Osteoblast (primary cell): ENCODE measurements at regions not wholly inside any gene's neighbourhood (a gene's known extent, or its start where the extent isn't known, plus 50 kb on each side); places are given as distances from the start of the nearest gene placed in this dataset.
"Not testable (repeated sequence)": the region's sequence is repeated elsewhere in the genome, so short reads cannot be mapped to it uniquely, and the experiment has no call there.

ENCODE experiments used
- DNase-seq: peaks from one replicate; pipeline ENCODE4 v3.0.0; 2011; ENCODE audit warnings: low spot score, mixed read lengths; ENCODE audit not compliant: insufficient read length; ENCODE audit errors: missing footprints
- H2AFZ ChIP-seq: 2 replicates; pipeline ENCODE4 v1.6.0; 2011; ENCODE audit warnings: mild to moderate bottlenecking, low read length
- H3K27ac ChIP-seq: 2 replicates; pipeline ENCODE4 v1.5.1; 2011; ENCODE audit warnings: mild to moderate bottlenecking, low read depth, low read length, moderate library complexity
- H3K27me3 ChIP-seq: 2 replicates; pipeline ENCODE4 v1.6.0; 2012; ENCODE audit warnings: mild to moderate bottlenecking, control low read depth, inconsistent platforms, low read length, moderate library complexity; ENCODE audit not compliant: insufficient read depth
- H3K36me3 ChIP-seq: 2 replicates; pipeline ENCODE4 v1.5.1; 2011; ENCODE audit warnings: mild to moderate bottlenecking, low read length, control low read depth, moderate library complexity; ENCODE audit not compliant: insufficient read depth
- H3K4me1 ChIP-seq: 2 replicates; pipeline ENCODE4 v1.5.1; 2011; ENCODE audit warnings: mild to moderate bottlenecking, low read length, control low read depth, moderate library complexity; ENCODE audit not compliant: insufficient read depth
- H3K4me2 ChIP-seq: 2 replicates; pipeline ENCODE4 v1.6.0; 2011; ENCODE audit warnings: mild to moderate bottlenecking, low read length; ENCODE audit not compliant: insufficient read depth
- H3K4me3 ChIP-seq: fragments of 200-600 bp; sonication (generic); 3 replicates; pipeline ENCODE4 v1.5.1; 2012; ENCODE audit warnings: mild to moderate bottlenecking, low read length, inconsistent platforms; ENCODE audit not compliant: insufficient read depth
- H3K79me2 ChIP-seq: 2 replicates; pipeline ENCODE4 v1.6.0; 2012; ENCODE audit warnings: mild to moderate bottlenecking, low read length, control low read depth, inconsistent platforms; ENCODE audit not compliant: insufficient read depth
- H3K9me3 ChIP-seq: 2 replicates; pipeline ENCODE4 v1.5.1; 2011; ENCODE audit warnings: low read depth, low read length, control low read depth
- H4K20me1 ChIP-seq: 2 replicates; pipeline ENCODE4 v1.6.0; 2012; ENCODE audit warnings: mild to moderate bottlenecking, low read length, control low read depth; ENCODE audit not compliant: insufficient read depth
- TF ChIP-seq, protein P1 (sequence below): IDR thresholded peaks from 2 replicates; pipeline ENCODE4 v1.5.1; 2011; ENCODE audit warnings: mild to moderate bottlenecking, low read depth, low read length, moderate library complexity; ENCODE audit errors: extremely low read depth

DNA sequence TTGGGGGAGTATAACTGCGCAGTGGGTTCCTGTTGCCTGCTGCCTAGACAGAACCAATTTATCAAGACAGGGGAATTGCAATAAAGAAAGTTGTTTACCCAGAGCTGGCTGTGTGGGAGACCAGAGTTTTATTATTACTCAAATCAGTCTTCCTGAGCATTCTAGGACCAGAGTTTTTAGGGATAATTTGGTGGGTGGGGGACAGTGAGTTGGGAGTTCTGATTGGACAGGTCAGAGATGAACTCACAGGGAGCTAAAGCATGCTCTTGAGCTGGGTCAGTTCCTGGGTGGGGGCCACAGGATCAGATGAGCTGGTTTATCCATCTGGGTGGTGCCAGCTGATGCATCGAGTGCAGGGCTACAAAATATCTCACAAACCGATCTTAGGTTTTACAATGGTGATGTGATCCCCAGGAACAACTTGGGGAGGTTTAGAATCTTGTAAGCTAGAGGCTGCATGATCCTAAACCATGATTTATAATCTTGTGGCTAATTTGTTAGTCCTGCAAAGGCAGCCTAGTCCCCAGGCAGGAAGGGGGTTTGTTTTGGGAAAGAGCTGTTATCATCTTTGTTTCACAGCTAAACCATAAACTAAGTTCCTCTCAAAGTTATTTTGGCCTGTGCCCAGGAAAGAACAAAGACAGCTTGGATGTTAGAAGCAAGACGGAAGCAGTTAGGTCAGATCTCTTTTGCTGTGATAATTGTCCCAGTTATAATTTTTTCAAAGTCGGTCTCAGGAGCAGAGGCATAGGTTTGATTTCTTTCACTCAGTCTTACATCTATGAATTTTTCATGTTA is 146.8 kb downstream of the PPIAL4G start:
- H3K4me1 ChIP-seq, H3K4me2 ChIP-seq, H3K79me2 ChIP-seq, H4K20me1 ChIP-seq, H2AFZ ChIP-seq, DNase-seq, H3K9me3 ChIP-seq, H3K4me3 ChIP-seq, H3K36me3 ChIP-seq, H3K27ac ChIP-seq: not testable (repeated sequence)
- peaks cover 10% of the 10 kb centered on the region for H3K27me3 ChIP-seq

DNA sequence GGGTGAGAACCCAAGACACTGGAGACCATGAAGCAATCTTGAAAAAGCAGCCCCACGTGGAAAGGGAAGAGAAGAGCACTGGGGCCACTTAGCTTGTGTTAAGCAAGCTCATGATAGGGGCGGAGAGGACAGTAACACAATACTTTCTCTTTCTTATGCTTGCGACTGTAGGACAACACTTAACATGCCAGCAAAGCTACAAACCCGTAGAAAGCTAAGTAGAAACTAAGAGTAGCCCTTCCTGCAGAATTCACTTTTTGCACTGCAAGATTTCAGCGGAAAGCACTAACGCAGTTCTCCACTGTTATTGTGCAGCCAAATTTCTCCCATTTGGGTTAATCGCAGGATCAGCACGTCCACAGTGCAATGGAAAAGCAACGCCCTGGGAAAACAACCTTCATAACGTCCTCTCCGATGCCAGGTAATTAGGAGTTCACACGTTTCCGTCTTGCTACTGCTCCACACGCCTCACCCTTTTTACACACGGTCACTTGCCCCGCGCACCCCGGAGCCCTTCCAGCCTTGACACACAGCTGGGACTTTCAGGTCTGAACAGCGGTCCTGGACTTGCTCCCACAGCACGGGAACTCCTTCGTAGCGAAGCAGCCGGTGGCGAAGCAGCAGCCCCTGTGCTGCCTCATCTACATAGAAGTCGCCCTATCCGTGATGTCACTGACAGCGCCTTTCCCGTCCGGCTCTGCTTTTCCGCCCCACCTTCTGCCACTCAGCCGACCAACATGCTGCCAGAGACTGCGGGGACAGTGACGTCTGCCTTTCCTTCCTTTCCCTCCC is 148.6 kb downstream of the PPIAL4G start:
- Histone ChIP-seq H3K27me3 (peaks cover 26% of the 10 kb centered on the region), H3K36me3 (no peaks in the 10 kb centered on the region), H3K4me2 (peak overlapping the region; percentile 93), H3K27ac (peak overlapping the region; percentile 94), H3K9me3 (no peaks in the 10 kb centered on the region), H3K79me2 (no peaks in the 10 kb centered on the region), H3K4me1 (peaks cover 10% of the 10 kb centered on the region), H4K20me1 (no peaks in the 10 kb centered on the region), H2AFZ (peak overlapping the region; percentile 98), H3K4me3 (peak overlapping the region; percentile 79)
- peak; percentile 81 for DNase-seq
- TF ChIP-seq, protein P1, sequence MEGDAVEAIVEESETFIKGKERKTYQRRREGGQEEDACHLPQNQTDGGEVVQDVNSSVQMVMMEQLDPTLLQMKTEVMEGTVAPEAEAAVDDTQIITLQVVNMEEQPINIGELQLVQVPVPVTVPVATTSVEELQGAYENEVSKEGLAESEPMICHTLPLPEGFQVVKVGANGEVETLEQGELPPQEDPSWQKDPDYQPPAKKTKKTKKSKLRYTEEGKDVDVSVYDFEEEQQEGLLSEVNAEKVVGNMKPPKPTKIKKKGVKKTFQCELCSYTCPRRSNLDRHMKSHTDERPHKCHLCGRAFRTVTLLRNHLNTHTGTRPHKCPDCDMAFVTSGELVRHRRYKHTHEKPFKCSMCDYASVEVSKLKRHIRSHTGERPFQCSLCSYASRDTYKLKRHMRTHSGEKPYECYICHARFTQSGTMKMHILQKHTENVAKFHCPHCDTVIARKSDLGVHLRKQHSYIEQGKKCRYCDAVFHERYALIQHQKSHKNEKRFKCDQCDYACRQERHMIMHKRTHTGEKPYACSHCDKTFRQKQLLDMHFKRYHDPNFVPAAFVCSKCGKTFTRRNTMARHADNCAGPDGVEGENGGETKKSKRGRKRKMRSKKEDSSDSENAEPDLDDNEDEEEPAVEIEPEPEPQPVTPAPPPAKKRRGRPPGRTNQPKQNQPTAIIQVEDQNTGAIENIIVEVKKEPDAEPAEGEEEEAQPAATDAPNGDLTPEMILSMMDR: no peak

DNA sequence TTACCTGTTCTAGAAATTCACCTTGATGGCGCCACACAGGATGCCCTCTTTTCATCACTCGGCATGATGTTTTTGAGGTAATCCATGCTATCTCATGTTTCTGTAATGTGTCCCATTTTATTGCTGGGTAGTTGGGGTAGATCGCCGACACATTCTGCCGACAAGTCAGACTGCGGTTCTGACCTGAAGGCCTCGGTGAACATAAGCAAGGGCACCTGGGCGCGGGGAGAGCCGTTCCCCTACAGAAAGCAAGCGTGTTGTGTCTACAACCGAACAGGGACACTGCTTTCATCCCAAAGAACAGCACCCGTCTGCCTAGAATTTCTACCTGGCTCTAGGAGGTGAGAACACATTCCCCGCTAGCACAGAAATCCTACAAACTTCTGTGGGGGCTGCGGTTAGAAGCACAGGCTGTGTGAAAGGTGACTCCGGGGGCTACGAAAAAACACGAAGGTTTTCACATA is 149.2 kb downstream of the PPIAL4G start:
- no peak for DNase-seq
- H3K27ac ChIP-seq: peak overlapping the region; percentile 34
- H3K4me3 ChIP-seq: peak overlapping the region; percentile 79
- peak overlapping the region; percentile 93 for H3K4me2 ChIP-seq
- TF ChIP-seq, protein P1: no peak
- no peaks in the 10 kb centered on the region for H4K20me1 ChIP-seq
- no peaks in the 10 kb centered on the region for H3K79me2 ChIP-seq
- H3K4me1 ChIP-seq: peaks cover 10% of the 10 kb centered on the region
- peak overlapping the region; percentile 98 for H2AFZ ChIP-seq
- no peaks in the 10 kb centered on the region for H3K9me3 ChIP-seq
- H3K36me3 ChIP-seq: no peaks in the 10 kb centered on the region
- peaks cover 32% of the 10 kb centered on the region for H3K27me3 ChIP-seq

DNA sequence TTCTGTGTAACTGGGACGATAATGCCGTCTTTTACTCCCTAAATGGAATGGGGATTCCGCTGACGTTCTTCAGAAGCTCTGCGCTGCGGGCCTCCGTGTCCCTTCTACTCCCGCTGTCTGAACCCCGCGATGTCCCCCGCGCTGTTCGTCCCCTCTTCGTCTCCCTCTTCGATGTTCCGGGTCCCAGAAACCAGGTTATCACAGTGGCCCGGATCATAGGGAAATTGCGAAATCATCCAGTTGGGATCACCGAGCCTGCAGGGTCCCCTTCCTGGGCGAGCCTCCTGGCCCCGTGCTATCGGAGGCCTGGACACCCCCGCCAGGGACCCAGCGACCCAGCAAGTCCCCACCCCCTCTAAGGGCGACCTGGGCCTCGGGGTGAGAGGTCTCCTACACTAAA is 154.2 kb downstream of the PPIAL4G start:
- peak overlapping the region; percentile 35 for H3K4me3 ChIP-seq
- H3K4me2 ChIP-seq: peak overlapping the region; percentile 43
- TF ChIP-seq, protein P1: no peak
- H2AFZ ChIP-seq: peak overlapping the region; percentile 57
- peaks cover 45% of the 10 kb centered on the region for H3K27me3 ChIP-seq
- H3K9me3 ChIP-seq: no peaks in the 10 kb centered on the region
- no peaks in the 10 kb centered on the region for H3K36me3 ChIP-seq
- no peaks in the 10 kb centered on the region for H4K20me1 ChIP-seq
- DNase-seq: no peak
- H3K27ac ChIP-seq: no peak overlapping the region
- no peaks in the 10 kb centered on the region for H3K79me2 ChIP-seq
- peaks cover 5% of the 10 kb centered on the region for H3K4me1 ChIP-seq

DNA sequence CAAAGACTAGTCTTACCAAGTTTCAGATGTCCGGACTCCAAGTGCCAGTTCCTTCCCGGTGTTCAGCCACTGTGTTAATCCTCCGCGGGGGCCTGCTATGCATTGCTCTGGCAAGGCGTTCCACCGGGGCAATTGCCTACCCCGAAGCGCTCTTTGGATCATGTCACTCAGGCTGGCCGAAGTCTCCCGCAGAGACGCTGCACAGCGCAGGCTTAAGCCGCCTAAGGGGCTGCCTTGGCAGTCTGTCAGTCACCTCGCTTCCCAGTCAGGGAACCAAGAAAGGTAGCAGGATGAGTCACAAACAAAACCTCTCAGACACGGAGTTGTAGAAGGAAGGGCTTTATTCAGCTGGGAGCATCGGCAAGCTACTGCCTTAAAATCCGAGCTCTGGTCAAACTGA is 158.1 kb downstream of the PPIAL4G start:
- H3K79me2 ChIP-seq, H3K36me3 ChIP-seq, H2AFZ ChIP-seq, H4K20me1 ChIP-seq, DNase-seq, H3K4me1 ChIP-seq, H3K9me3 ChIP-seq, H3K4me2 ChIP-seq, H3K27ac ChIP-seq, H3K4me3 ChIP-seq: not testable (repeated sequence)
- peaks cover 24% of the 10 kb centered on the region for H3K27me3 ChIP-seq

DNA sequence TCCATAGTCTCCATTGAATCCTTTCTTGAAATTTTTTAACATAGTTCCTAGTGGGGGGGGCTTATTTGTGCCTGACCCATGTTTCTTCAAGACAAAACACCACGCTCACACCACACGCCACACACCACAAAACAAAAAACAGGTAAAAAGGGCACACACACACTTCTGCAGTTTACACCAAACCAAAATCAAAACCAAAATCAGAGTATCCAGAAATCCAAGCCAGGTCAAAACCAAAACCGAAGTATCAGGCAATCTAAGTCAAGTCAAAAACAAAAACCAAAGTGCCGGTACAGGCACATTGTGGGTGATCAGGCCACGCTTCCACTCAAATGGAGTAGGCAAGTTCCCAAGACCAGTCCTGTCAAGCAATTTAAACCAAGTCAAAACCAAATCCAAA is 158.6 kb downstream of the PPIAL4G start:
- H3K9me3 ChIP-seq, H3K4me2 ChIP-seq, H2AFZ ChIP-seq, H3K36me3 ChIP-seq, H3K27ac ChIP-seq, H3K4me1 ChIP-seq, H4K20me1 ChIP-seq, H3K4me3 ChIP-seq, DNase-seq, H3K79me2 ChIP-seq: not testable (repeated sequence)
- H3K27me3 ChIP-seq: peaks cover 19% of the 10 kb centered on the region
